Calu3 (cell line): ENCODE measurements at regions not wholly inside any gene's neighbourhood (a gene's known extent, or its start where the extent isn't known, plus 50 kb on each side); places are given as distances from the start of the nearest gene placed in this dataset.

Source experiments
- BruUV-seq: library from RNA; stranded (reverse); fragments of 400-500 nt; replicated peaks from 2 replicates; lab custom pipeline; 2021; lab: Mats Ljungman, UMichigan
- CTCF ChIA-PET: fragments of 300-600 bp; sonication (Branson Sonifier 250); formaldehyde crosslinking; loops from one replicate; lab custom pipeline; 2022; ENCODE audit warnings: antibody characterized with exemption; lab: Charles Lee
- DNase-seq: peaks from one replicate; pipeline ENCODE4 v3.0.0; 2022
- H3K27ac Mint-ChIP-seq: one replicate; pipeline ENCODE4 v1.8.0; 2022; ENCODE audit warnings: mixed read lengths; ENCODE audit not compliant: unreplicated experiment
- H3K27me3 Mint-ChIP-seq: one replicate; pipeline ENCODE4 v1.8.0; 2022; ENCODE audit warnings: mixed read lengths; ENCODE audit not compliant: unreplicated experiment
- H3K36me3 Mint-ChIP-seq: one replicate; pipeline ENCODE4 v1.8.0; 2022; ENCODE audit warnings: mild to moderate bottlenecking, moderate library complexity, mixed read lengths; ENCODE audit not compliant: insufficient read depth, unreplicated experiment
- H3K4me1 Mint-ChIP-seq: one replicate; pipeline ENCODE4 v1.8.0; 2022; ENCODE audit warnings: mild to moderate bottlenecking, low read depth, mixed read lengths; ENCODE audit not compliant: unreplicated experiment
- H3K4me3 Mint-ChIP-seq: one replicate; pipeline ENCODE4 v1.8.0; 2022; ENCODE audit warnings: mild to moderate bottlenecking, low read depth, moderate library complexity, mixed read lengths; ENCODE audit not compliant: unreplicated experiment
- H3K9me3 Mint-ChIP-seq: one replicate; pipeline ENCODE4 v1.8.0; 2022; ENCODE audit warnings: low read depth, mixed read lengths; ENCODE audit not compliant: unreplicated experiment
- CTCF ChIP-seq: fragments of 200-600 bp; IDR thresholded peaks from one replicate; pipeline ENCODE4 v1.8.0; 2022; ENCODE audit warnings: antibody characterized with exemption; ENCODE audit not compliant: unreplicated experiment
- intact Hi-C: fragments of 100-400 bp; cut with micrococcal nuclease; formaldehyde crosslinking; loops from one replicate; pipeline ENCODE4 v1.10.0; 2022; ENCODE audit not compliant: unreplicated experiment

GRCh38 chr2:196434217-196434616 lies 205.3 kb upstream of the CCDC150 start:
- intact Hi-C loops = loop anchor here (10.0 kb wide), 1 partner anchor 321 kb away; no protein-coding TSS in a partner anchor
- no peak overlapping the region for H3K27ac Mint-ChIP-seq

GRCh38 chr2:196435189-196435588 lies 204.3 kb upstream of the CCDC150 start:
- Mint-ChIP-seq H3K9me3 (no peaks in the 10 kb centered on the region), H3K36me3 (no peaks in the 10 kb centered on the region), H3K27ac (no peak overlapping the region), H3K4me3 (no peak overlapping the region), H3K4me1 (peaks cover 11% of the 10 kb centered on the region), H3K27me3 (no peaks in the 10 kb centered on the region)
- no peak for TF ChIP-seq CTCF
- no peak for DNase-seq
- CTCF ChIA-PET = interaction anchor here (0.5 to 0.6 kb wide), 2 partner anchors 172 to 1029 kb away, joined by 3 to 4 read pairs; no protein-coding TSS in a partner anchor
- BruUV-seq = no TSS peak
- intact Hi-C loops = loop anchor here (10.0 kb wide), 1 partner anchor 320 kb away; no protein-coding TSS in a partner anchor

More at GRCh38 chr2:196434217-196434616, 205.3 kb upstream of the CCDC150 start:
- Mint-ChIP-seq H3K4me1 (peaks cover 11% of the 10 kb centered on the region), H3K36me3 (no peaks in the 10 kb centered on the region), H3K9me3 (no peaks in the 10 kb centered on the region), H3K4me3 (no peak overlapping the region), H3K27me3 (no peaks in the 10 kb centered on the region)
- DNase-seq = no peak
- no peak for TF ChIP-seq CTCF
- CTCF ChIA-PET = interaction anchor here (0.6 kb wide), 1 partner anchor 310 kb away, joined by 3 read pairs; no protein-coding TSS in a partner anchor
- no TSS peak for BruUV-seq

GRCh38 chr2:196437626-196438025 lies 201.9 kb upstream of the CCDC150 start:
- CTCF ChIA-PET = no interaction called here
- no TSS peak for BruUV-seq
- DNase-seq = no peak
- Mint-ChIP-seq H3K4me1 (no peaks in the 10 kb centered on the region), H3K36me3 (no peaks in the 10 kb centered on the region), H3K27ac (no peak overlapping the region), H3K27me3 (no peaks in the 10 kb centered on the region), H3K9me3 (no peaks in the 10 kb centered on the region), H3K4me3 (no peak overlapping the region)
- intact Hi-C loops = loop anchor here (10.0 kb wide), 1 partner anchor 317 kb away; no protein-coding TSS in a partner anchor
- no peak for TF ChIP-seq CTCF

- H3K4me1 Mint-ChIP-seq = no peaks in the 10 kb centered on the region
- H3K27ac Mint-ChIP-seq = no peak overlapping the region
- CTCF ChIA-PET = no interaction called here
- no TSS peak for BruUV-seq
- no peaks in the 10 kb centered on the region for H3K27me3 Mint-ChIP-seq
- no peaks in the 10 kb centered on the region for H3K9me3 Mint-ChIP-seq
- no peaks in the 10 kb centered on the region for H3K36me3 Mint-ChIP-seq
- H3K4me3 Mint-ChIP-seq = no peak overlapping the region
- intact Hi-C loops = loop anchor here (10.0 kb wide), 1 partner anchor 315 kb away; no protein-coding TSS in a partner anchor
- no peak for DNase-seq
- TF ChIP-seq CTCF = no peak
Measured at GRCh38 chr2:196439760-196440159, 199.8 kb upstream of the CCDC150 start.
